Neural progenitor cell (in vitro differentiated cells): ENCODE measurements at regions not wholly inside any gene's neighbourhood (a gene's known extent, or its start where the extent isn't known, plus 50 kb on each side); places are given as distances from the start of the nearest gene placed in this dataset.

ENCODE experiments used
- DNase-seq: peaks from one replicate; pipeline ENCODE4 v3.0.0-alpha.2; 2016; ENCODE audit warnings: low spot score
- H2AFZ ChIP-seq: fragments of 200-600 bp; sonication (generic); replicated peaks from 2 replicates; pipeline ENCODE4 v1.6.1; 2016; ENCODE audit warnings: antibody characterized with exemption
- H3F3A ChIP-seq: fragments of 200-600 bp; sonication (generic); 2 replicates; pipeline ENCODE4 v1.6.1; 2016; ENCODE audit warnings: antibody characterized with exemption, low read depth
- H3K27ac ChIP-seq: fragments of 200-600 bp; sonication (generic); 2 replicates; pipeline ENCODE4 v1.5.1; 2016; ENCODE audit warnings: mild to moderate bottlenecking
- H3K27me3 ChIP-seq: fragments of 200-600 bp; sonication (generic); 2 replicates; pipeline ENCODE4 v1.6.1; 2016; ENCODE audit warnings: mild to moderate bottlenecking, moderate library complexity
- H3K36me3 ChIP-seq: fragments of 200-600 bp; sonication (generic); 2 replicates; pipeline ENCODE4 v1.5.1; 2016
- H3K4me1 ChIP-seq: fragments of 200-600 bp; sonication (generic); 2 replicates; pipeline ENCODE4 v1.6.1; 2016; ENCODE audit warnings: mixed run types
- H3K4me2 ChIP-seq: fragments of 200-600 bp; sonication (generic); 2 replicates; pipeline ENCODE4 v1.6.1; 2016
- H3K4me3 ChIP-seq: fragments of 200-600 bp; sonication (generic); 2 replicates; pipeline ENCODE4 v1.5.1; 2016
- H3K79me2 ChIP-seq: fragments of 200-600 bp; sonication (generic); 2 replicates; pipeline ENCODE4 v1.6.1; 2016; ENCODE audit warnings: low read depth
- H3K9ac ChIP-seq: fragments of 200-600 bp; sonication (generic); 2 replicates; pipeline ENCODE4 v1.6.1; 2016
- H3K9me3 ChIP-seq: fragments of 200-600 bp; sonication (generic); 2 replicates; pipeline ENCODE4 v1.5.1; 2016; ENCODE audit warnings: low read depth
- H4K20me1 ChIP-seq: fragments of 200-600 bp; sonication (generic); 2 replicates; pipeline ENCODE4 v1.6.1; 2016; ENCODE audit warnings: low read depth
- H3K27ac Mint-ChIP-seq: 3 replicates; pipeline ENCODE4 v1.8.0; 2021; ENCODE audit warnings: mixed read lengths
- H3K27me3 Mint-ChIP-seq: 2 replicates; pipeline ENCODE4 v1.8.0; 2022; ENCODE audit warnings: low read depth, mild to moderate bottlenecking, inconsistent platforms, moderate library complexity, mixed read lengths; ENCODE audit not compliant: insufficient read depth
- H3K36me3 Mint-ChIP-seq: 3 replicates; pipeline ENCODE4 v1.8.0; 2021; ENCODE audit warnings: mixed read lengths
- H3K4me1 Mint-ChIP-seq: 3 replicates; pipeline ENCODE4 v1.8.0; 2021; ENCODE audit warnings: mixed read lengths
- H3K4me3 Mint-ChIP-seq: 3 replicates; pipeline ENCODE4 v1.8.0; 2021; ENCODE audit warnings: mild to moderate bottlenecking, moderate library complexity, mixed read lengths
- H3K9me3 Mint-ChIP-seq: 3 replicates; pipeline ENCODE4 v1.8.0; 2020; ENCODE audit warnings: mixed read lengths
- CTCF ChIP-seq: fragments of 200-600 bp; sonication (generic); IDR thresholded peaks from 2 replicates; pipeline ENCODE4 v1.5.1; 2017; ENCODE audit warnings: antibody characterized with exemption, mild to moderate bottlenecking
- EZH2 ChIP-seq: fragments of 200-600 bp; sonication (generic); IDR thresholded peaks from 2 replicates; pipeline ENCODE4 v1.6.1; 2017; ENCODE audit warnings: antibody characterized with exemption, mild to moderate bottlenecking, moderate library complexity
- EZH2phosphoT487 ChIP-seq: fragments of 200-600 bp; sonication (generic); IDR thresholded peaks from 2 replicates; pipeline ENCODE4 v1.6.1; 2017; ENCODE audit warnings: antibody characterized with exemption

GRCh38 chr5:89211836-89212235 lies 328.9 kb upstream of the MEF2C start:
- no peak overlapping the region for H3K9ac ChIP-seq
- H3K4me3 ChIP-seq = no peak overlapping the region
- H2AFZ ChIP-seq = no peak overlapping the region
- Mint-ChIP-seq H3K4me3 (no peak overlapping the region), H3K27me3 (peaks cover 2% of the 10 kb centered on the region), H3K4me1 (no peaks in the 10 kb centered on the region), H3K27ac (no peak overlapping the region), H3K9me3 (no peaks in the 10 kb centered on the region), H3K36me3 (no peaks in the 10 kb centered on the region)
- no peaks in the 10 kb centered on the region for H4K20me1 ChIP-seq
- H3K36me3 ChIP-seq = no peaks in the 10 kb centered on the region
- no peak overlapping the region for H3K27ac ChIP-seq
- H3F3A ChIP-seq = no peaks in the 10 kb centered on the region
- no peaks in the 10 kb centered on the region for H3K27me3 ChIP-seq
- TF ChIP-seq CTCF (no peak), EZH2phosphoT487 (no peak), EZH2 (no peak)
- no peaks in the 10 kb centered on the region for H3K4me1 ChIP-seq
- H3K4me2 ChIP-seq = no peak overlapping the region
- H3K9me3 ChIP-seq = no peaks in the 10 kb centered on the region
- DNase-seq = no peak
- H3K79me2 ChIP-seq = no peaks in the 10 kb centered on the region

GRCh38 chr5:89208811-89209210 lies 325.8 kb upstream of the MEF2C start:
- Mint-ChIP-seq H3K4me3 (no peak overlapping the region), H3K27me3 (peaks cover 2% of the 10 kb centered on the region), H3K4me1 (no peaks in the 10 kb centered on the region), H3K36me3 (no peaks in the 10 kb centered on the region), H3K27ac (no peak overlapping the region), H3K9me3 (no peaks in the 10 kb centered on the region)
- Histone ChIP-seq H3K4me3 (no peak overlapping the region), H2AFZ (no peak overlapping the region), H3K27me3 (no peaks in the 10 kb centered on the region), H4K20me1 (no peaks in the 10 kb centered on the region), H3K36me3 (no peaks in the 10 kb centered on the region), H3K9me3 (no peaks in the 10 kb centered on the region), H3K79me2 (no peaks in the 10 kb centered on the region), H3K27ac (no peak overlapping the region), H3K4me1 (no peaks in the 10 kb centered on the region), H3K9ac (no peak overlapping the region), H3F3A (no peaks in the 10 kb centered on the region), H3K4me2 (no peak overlapping the region)
- no peak for TF ChIP-seq EZH2
- TF ChIP-seq CTCF = no peak
- no peak for DNase-seq

- no peak overlapping the region for H3K4me3 ChIP-seq
- H3K27me3 ChIP-seq = no peaks in the 10 kb centered on the region
- H3K36me3 ChIP-seq = no peaks in the 10 kb centered on the region
- no peaks in the 10 kb centered on the region for H3K4me1 ChIP-seq
- TF ChIP-seq EZH2 (no peak), EZH2phosphoT487 (no peak), CTCF (no peak)
- H2AFZ ChIP-seq = no peak overlapping the region
- no peaks in the 10 kb centered on the region for H3F3A ChIP-seq
- H3K27ac ChIP-seq = no peak overlapping the region
- Mint-ChIP-seq H3K27me3 (no peaks in the 10 kb centered on the region), H3K36me3 (no peaks in the 10 kb centered on the region), H3K4me3 (no peak overlapping the region), H3K4me1 (no peaks in the 10 kb centered on the region), H3K9me3 (no peaks in the 10 kb centered on the region), H3K27ac (no peak overlapping the region)
- H3K9me3 ChIP-seq = no peaks in the 10 kb centered on the region
- H3K9ac ChIP-seq = no peak overlapping the region
- no peak overlapping the region for H3K4me2 ChIP-seq
- no peaks in the 10 kb centered on the region for H3K79me2 ChIP-seq
- H4K20me1 ChIP-seq = no peaks in the 10 kb centered on the region
- no peak for DNase-seq
Measured at GRCh38 chr5:89208392-89208791, 325.4 kb upstream of the MEF2C start.

- peaks cover 5% of the 10 kb centered on the region for H3K9me3 Mint-ChIP-seq
- DNase-seq = no peak
- no peaks in the 10 kb centered on the region for H3F3A ChIP-seq
Measured at GRCh38 chr5:89204756-89205155, 321.8 kb upstream of the MEF2C start.

More at GRCh38 chr5:89204756-89205155, 321.8 kb upstream of the MEF2C start:
- H3K36me3 ChIP-seq = no peaks in the 10 kb centered on the region
- H3K9me3 ChIP-seq = no peaks in the 10 kb centered on the region
- Mint-ChIP-seq H3K36me3 (no peaks in the 10 kb centered on the region), H3K4me1 (no peaks in the 10 kb centered on the region), H3K27me3 (no peaks in the 10 kb centered on the region), H3K27ac (no peak overlapping the region), H3K4me3 (no peak overlapping the region)
- H3K4me1 ChIP-seq = no peaks in the 10 kb centered on the region
- H3K27me3 ChIP-seq = no peaks in the 10 kb centered on the region
- H3K4me2 ChIP-seq = no peak overlapping the region
- H3K9ac ChIP-seq = no peak overlapping the region
- TF ChIP-seq EZH2phosphoT487 = no peak
- TF ChIP-seq EZH2 = no peak
- no peak for TF ChIP-seq CTCF
- no peak overlapping the region for H3K4me3 ChIP-seq
- H3K79me2 ChIP-seq = no peaks in the 10 kb centered on the region
- no peak overlapping the region for H2AFZ ChIP-seq
- no peaks in the 10 kb centered on the region for H4K20me1 ChIP-seq
- H3K27ac ChIP-seq = no peak overlapping the region
